ENCODE measurements at regions not wholly inside any gene's neighbourhood (a gene's known extent, or its start where the extent isn't known, plus 50 kb on each side); places are given as distances from the start of the nearest gene placed in this dataset.

DNA sequence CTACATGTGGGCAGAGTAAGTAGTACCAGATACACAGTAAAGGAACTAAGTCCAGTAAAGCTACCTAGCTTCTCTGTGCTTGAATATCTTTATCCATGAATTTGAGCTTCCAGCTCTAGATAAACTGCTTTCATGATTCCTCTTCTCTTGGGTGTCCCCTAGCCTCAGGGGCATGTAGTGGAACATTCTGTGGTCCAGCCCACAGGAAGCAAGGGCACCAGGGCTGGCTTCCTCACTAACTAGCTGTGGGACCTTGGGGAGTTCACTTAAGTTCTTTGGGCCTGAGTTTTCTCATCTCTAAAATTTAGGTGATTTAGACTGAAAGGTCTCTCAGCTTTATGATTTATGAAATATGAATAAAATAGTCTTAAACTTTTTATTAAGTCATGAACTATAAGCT, 185.7 kb downstream of the KATNAL1 start:
- DNase-seq (no peak), ATAC-seq (replicated peaks) (peak; percentile 64)
- Mint-ChIP-seq H3K4me3 (no peak overlapping the region), H3K27me3 (peaks cover 0 to 13% of the 10 kb centered on the region in 2 donors), H3K27ac (no peak overlapping the region), H3K4me1 (ENCODE audit: low read depth in 2 of 2) (peaks cover 25 to 35% of the 10 kb centered on the region in 2 donors), H3K9me3 (no peaks in the 10 kb centered on the region), H3K36me3 (ENCODE audit: insufficient read depth) (no peaks in the 10 kb centered on the region)

DNA sequence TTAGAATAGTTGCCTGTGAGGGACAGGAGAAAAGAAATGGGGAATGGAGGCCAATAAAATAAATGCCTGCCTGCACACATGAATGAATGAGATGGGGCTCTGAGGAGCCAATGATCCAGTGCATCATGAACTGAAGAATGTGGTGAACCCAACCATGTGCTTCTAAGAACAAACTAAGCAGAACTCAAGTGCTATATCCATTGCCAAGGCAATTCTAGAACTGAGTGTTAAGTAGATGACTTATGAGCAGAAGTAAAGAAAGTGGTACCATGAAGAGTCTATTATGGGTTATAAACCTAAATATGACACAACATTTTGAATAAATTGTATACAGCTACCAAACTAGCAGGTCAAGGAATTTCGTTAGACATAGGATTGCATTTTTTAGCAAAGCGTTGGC, 186.1 kb downstream of the KATNAL1 start:
- H3K4me1 Mint-ChIP-seq (ENCODE audit: low read depth in 2 of 2) = peaks cover 25 to 35% of the 10 kb centered on the region in 2 donors
- DNase-seq = no peak
- peaks cover 0 to 13% of the 10 kb centered on the region in 2 donors for H3K27me3 Mint-ChIP-seq
- H3K9me3 Mint-ChIP-seq = no peaks in the 10 kb centered on the region
- H3K4me3 Mint-ChIP-seq = no peak overlapping the region
- H3K27ac Mint-ChIP-seq = no peak overlapping the region
- no peak for ATAC-seq (replicated peaks)
- no peaks in the 10 kb centered on the region for H3K36me3 Mint-ChIP-seq (ENCODE audit: insufficient read depth)

DNA sequence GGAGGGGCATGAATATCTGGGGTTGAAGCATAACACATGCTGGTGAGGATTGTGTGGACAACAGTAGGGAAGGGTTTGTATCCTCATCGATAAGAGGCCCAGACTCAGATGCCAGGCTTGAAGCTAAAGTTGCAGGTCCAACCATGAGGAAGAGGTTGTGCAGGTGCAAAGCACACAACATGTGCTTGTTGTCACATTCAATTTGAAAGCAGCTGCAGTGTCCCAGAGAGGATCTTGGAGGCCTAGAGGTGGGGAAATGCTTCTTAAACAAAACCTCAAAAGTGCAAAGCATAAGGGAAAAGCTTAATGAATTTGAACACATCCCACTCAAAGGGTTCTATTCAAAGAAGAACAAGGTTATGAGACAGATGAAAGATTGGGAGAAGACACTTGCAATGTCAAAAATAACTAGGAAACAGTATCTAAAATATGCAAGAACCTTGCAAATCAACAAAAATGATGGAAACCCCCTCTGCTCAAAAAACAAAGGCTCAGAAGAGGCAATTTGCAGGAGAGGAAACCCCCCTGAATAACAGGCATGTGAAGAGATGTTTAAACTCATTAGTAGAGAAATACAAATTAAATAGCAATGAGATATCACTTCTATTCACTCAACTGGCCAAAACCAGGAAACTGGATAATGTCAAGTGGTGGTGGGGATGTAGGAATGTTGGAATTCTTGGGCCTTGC, 187.1 kb downstream of the KATNAL1 start:
- no peak for ATAC-seq (replicated peaks)
- DNase-seq = no peak
- Mint-ChIP-seq H3K9me3 (no peaks in the 10 kb centered on the region), H3K4me3 (no peak overlapping the region), H3K27ac (no peak overlapping the region), H3K27me3 (peaks cover 0 to 13% of the 10 kb centered on the region in 2 donors), H3K36me3 (ENCODE audit: insufficient read depth) (no peaks in the 10 kb centered on the region), H3K4me1 (ENCODE audit: low read depth in 2 of 2) (peaks cover 25 to 35% of the 10 kb centered on the region in 2 donors)

DNA sequence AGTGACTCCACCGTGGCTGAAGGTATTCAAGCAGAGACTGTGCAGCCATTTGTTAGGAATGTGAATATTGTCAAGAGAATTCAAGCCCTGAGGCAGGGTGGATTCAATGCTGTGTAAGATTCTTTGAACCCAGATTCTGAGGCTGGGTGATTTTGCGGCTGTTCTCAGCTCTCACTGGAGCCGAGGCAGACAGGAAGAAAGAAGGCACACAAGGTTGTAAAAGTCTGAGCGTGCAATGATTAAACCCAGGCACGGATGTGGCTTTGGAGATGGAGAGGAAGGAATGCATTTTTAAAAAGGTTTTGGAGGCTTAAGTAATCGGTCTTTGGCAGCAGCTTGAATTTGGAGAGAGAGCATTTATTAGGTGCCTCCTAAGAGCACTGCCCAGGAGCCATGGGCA, 187.9 kb downstream of the KATNAL1 start:
- H3K4me3 Mint-ChIP-seq = peak overlapping the region in 1 of 2 donors; percentile 38
- DNase-seq (no peak), ATAC-seq (replicated peaks) (no peak)
- peaks cover 29 to 37% of the 10 kb centered on the region in 2 donors for H3K4me1 Mint-ChIP-seq (ENCODE audit: low read depth in 2 of 2)
- H3K27ac Mint-ChIP-seq = no peak overlapping the region
- no peaks in the 10 kb centered on the region for H3K36me3 Mint-ChIP-seq (ENCODE audit: insufficient read depth)
- H3K9me3 Mint-ChIP-seq = no peaks in the 10 kb centered on the region
- peaks cover 0 to 13% of the 10 kb centered on the region in 2 donors for H3K27me3 Mint-ChIP-seq

DNA sequence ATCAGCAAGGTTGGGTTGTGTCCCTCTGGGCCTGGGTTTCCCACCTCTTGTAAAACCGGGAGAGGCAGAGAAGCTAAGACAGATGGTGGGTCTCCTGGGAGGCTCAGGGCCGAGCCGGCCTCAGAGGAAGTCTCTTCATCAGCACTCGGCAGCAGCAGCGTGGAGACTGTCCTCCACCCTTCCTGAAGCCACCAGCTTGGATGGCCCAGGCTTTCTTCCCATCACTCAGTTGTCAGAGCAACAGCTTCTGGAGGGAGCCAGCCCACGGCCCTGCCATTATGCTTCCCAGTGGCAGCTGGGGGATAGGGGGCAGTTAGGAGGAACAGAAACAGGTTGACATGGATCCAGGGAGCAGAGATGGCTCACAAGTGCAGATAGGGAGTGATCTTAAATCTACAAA, 191.0 kb downstream of the KATNAL1 start:
- Mint-ChIP-seq H3K4me1 (ENCODE audit: low read depth in 2 of 2) (peaks cover 26 to 37% of the 10 kb centered on the region in 2 donors), H3K27me3 (peaks cover 0 to 13% of the 10 kb centered on the region in 2 donors), H3K27ac (no peak overlapping the region), H3K4me3 (no peak overlapping the region), H3K9me3 (no peaks in the 10 kb centered on the region), H3K36me3 (ENCODE audit: insufficient read depth) (no peaks in the 10 kb centered on the region)
- ATAC-seq (replicated peaks) = no peak
- DNase-seq = no peak

DNA sequence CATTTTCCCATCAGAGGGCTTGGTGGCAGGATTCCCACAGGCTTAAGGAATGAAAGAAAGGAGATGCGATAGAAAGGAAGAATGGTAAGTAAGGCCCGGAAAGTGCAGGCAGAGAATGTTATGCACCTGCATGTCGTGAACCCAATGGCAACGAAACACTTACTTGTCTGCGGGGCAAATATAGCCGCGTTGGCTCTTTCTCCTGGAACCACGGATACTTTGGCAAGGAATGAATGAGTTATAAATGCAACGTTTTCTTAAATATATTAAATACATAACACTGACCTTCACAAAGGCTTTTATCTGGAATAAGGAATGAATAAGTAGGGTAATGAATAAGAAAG, 192.1 kb downstream of the KATNAL1 start:
- Mint-ChIP-seq H3K4me1 (ENCODE audit: low read depth in 2 of 2) (peaks cover 19 to 30% of the 10 kb centered on the region in 2 donors), H3K36me3 (ENCODE audit: insufficient read depth) (no peaks in the 10 kb centered on the region), H3K27ac (peak overlapping the region in 1 of 2 donors; percentile 82), H3K9me3 (no peaks in the 10 kb centered on the region), H3K4me3 (peak overlapping the region; percentile 64 to 84), H3K27me3 (peaks cover 0 to 13% of the 10 kb centered on the region in 2 donors)
- DNase-seq (no peak), ATAC-seq (replicated peaks) (no peak)

DNA sequence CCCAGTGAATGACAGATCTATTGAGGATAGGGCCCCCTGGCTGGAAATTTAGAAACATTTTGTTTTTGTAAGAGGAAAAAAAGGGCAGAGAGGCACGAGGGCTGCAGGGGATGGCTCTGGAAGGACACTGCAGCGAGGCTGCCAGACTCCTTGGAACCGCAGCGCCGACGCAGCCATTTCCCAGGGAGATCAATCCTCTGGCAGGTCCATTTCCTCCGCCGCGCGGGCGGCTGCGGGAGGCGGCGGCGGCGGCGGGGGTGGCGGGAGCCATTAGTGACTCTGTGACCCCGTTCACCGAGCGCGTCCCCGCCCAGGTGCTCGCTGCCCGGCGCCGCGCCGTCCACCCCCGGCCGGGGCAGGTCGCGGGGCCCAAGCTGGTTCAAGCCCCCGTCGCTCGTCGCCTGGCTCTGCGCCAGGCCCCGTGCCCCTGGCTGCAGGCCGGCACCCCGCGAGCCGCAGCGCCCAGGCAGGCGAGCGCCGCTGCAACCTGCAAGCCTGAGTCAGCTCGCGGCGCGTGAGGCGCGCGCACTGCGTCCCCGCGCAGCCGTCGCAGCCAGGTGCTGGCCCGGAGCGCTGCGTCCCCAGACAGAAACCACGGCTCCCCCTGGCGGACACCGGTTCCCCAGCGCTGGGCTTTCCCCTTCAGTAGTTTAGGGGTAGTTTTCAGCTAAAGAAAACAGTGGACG, 192.6 kb downstream of the KATNAL1 start:
- peak overlapping the region; percentile 76 to 84 for H3K4me3 Mint-ChIP-seq
- peak overlapping the region; percentile 73 to 82 for H3K27ac Mint-ChIP-seq
- no peaks in the 10 kb centered on the region for H3K9me3 Mint-ChIP-seq
- ATAC-seq (replicated peaks) = peak; percentile 94
- peaks cover 0 to 13% of the 10 kb centered on the region in 2 donors for H3K27me3 Mint-ChIP-seq
- H3K36me3 Mint-ChIP-seq (ENCODE audit: insufficient read depth) = no peaks in the 10 kb centered on the region
- peaks cover 17 to 28% of the 10 kb centered on the region in 2 donors for H3K4me1 Mint-ChIP-seq (ENCODE audit: low read depth in 2 of 2)
- peak; percentile 94 to 95 (median 94) for DNase-seq

DNA sequence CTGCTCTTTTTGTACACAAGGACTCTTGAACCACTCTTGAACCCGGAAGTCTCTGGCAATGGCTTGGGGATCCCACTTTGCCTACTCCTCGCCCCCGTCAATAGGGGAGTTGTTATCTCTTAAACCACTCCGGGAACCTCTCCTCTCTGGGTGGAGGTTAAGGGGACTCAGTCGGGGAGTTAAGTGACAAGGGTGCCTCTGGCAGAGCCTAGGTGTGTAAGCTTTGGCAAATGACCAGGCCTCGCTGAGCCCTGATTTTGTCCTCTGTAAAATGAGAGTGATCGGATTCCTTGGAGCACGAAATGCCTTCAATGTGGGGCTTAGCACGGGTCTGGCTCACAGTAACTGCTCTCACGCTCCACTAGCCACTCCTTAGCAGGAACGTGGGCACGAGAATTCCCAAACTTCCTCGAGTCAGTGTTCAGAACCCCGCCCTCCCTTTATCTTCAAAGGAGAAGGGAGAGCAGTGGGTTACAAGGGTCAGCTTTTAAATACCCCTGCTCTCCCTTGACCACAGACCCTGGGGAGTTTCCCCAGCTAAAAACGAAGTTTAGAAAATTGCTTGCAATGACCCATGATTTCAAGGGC, 193.3 kb downstream of the KATNAL1 start:
- Mint-ChIP-seq H3K36me3 (ENCODE audit: insufficient read depth) (no peaks in the 10 kb centered on the region), H3K27me3 (peaks cover 0 to 16% of the 10 kb centered on the region in 2 donors), H3K4me3 (peak overlapping the region; percentile 76 to 84), H3K4me1 (ENCODE audit: low read depth in 2 of 2) (peaks cover 10 to 21% of the 10 kb centered on the region in 2 donors), H3K27ac (peak overlapping the region; percentile 28 to 73), H3K9me3 (no peaks in the 10 kb centered on the region)
- ATAC-seq (replicated peaks) (no peak), DNase-seq (no peak)

DNA sequence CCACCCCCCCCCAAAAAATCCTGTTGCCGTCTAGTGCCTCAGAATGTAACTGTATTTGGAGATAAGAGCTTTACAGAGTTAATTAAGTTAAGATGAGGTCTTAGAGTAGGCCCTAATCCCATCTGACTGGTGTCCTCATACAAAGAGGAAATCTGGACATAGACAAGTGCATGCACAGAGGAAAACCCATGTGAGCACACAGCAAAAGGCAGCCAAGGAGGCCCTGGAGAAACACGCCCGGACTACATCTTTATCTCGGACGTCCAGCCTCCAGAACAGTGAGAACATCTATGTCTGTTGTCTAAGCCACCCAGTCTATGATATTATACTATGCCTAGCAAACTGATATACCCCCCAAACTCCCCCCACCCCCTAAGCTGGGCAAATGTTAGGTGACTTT, 193.8 kb downstream of the KATNAL1 start:
- no peak for ATAC-seq (replicated peaks)
- H3K4me3 Mint-ChIP-seq = peak overlapping the region; percentile 76 to 84
- H3K27me3 Mint-ChIP-seq = peaks cover 0 to 22% of the 10 kb centered on the region in 2 donors
- no peak overlapping the region for H3K27ac Mint-ChIP-seq
- no peak for DNase-seq
- H3K36me3 Mint-ChIP-seq (ENCODE audit: insufficient read depth) = no peaks in the 10 kb centered on the region
- H3K9me3 Mint-ChIP-seq = no peaks in the 10 kb centered on the region
- peaks cover 9 to 20% of the 10 kb centered on the region in 2 donors for H3K4me1 Mint-ChIP-seq (ENCODE audit: low read depth in 2 of 2)

DNA sequence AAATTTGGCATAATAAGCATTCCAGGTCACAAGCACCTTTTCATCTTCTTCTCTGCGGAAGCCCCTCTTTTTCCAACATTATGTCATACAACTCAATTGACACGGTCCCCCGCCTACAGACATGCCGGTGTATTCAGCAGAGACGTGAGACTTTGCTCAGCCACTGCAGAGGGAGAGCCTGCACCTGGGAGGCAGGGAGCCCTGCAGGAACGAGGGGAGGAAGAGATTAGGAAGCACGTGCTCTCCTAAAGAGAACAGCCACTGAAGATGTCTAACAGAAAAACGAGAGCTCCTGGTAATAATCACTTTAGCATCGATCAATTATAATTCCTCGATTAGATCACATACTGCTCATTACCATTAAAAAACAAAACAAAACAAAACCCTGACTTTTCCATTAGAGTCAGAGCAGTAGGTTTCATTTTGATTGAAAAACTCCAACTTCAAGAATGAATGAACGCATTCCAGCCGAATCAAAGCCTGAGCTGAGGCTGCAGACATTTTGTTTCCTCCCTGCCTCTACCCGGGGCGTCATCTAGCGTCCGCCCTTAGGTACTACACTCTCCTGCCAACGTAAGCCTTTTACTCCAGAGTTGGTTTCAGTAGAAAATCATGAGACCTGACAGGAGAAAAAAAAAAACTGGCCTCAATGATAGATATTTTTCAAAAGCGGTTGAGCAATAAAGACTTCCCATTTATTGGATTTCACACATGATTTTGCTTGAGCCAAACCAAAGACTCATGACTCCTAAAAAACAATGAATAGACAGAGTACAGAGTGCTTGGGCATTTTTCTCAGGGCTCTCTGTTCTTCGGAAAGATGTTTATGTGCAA, 194.5 kb downstream of the KATNAL1 start:
- peak; percentile 70 to 76 (median 71) for DNase-seq
- H3K9me3 Mint-ChIP-seq = no peaks in the 10 kb centered on the region
- peak; percentile 60 for ATAC-seq (replicated peaks)
- no peak overlapping the region for H3K27ac Mint-ChIP-seq
- peaks cover 0 to 16% of the 10 kb centered on the region in 2 donors for H3K27me3 Mint-ChIP-seq
- no peaks in the 10 kb centered on the region for H3K36me3 Mint-ChIP-seq (ENCODE audit: insufficient read depth)
- peaks cover 6 to 20% of the 10 kb centered on the region in 2 donors for H3K4me1 Mint-ChIP-seq (ENCODE audit: low read depth in 2 of 2)
- peak overlapping the region; percentile 15 to 60 for H3K4me3 Mint-ChIP-seq

DNA sequence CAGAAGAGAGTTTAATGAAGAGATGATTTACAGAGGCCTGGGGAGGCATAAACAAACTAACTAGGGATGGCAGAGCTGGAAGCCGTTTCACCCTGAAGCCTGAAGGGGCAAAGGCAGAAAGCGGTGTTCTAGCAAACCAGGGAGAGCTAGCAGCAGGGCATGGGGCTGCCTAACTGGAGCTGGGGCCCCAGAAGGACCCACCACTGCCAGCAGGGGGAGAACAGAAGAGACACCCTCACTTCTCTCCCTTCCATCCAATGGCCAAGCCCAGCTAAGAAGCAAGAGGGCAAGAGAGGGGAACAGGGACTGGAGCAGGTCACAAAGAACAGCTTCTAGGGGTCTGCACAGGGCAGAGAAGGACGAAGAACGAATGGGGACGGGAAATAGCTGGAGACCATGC, 195.5 kb downstream of the KATNAL1 start:
- H3K27me3 Mint-ChIP-seq = peaks cover 0 to 9% of the 10 kb centered on the region in 2 donors
- H3K36me3 Mint-ChIP-seq (ENCODE audit: insufficient read depth) = no peaks in the 10 kb centered on the region
- no peak overlapping the region for H3K27ac Mint-ChIP-seq
- DNase-seq (no peak), ATAC-seq (replicated peaks) (no peak)
- peaks cover 6 to 20% of the 10 kb centered on the region in 2 donors for H3K4me1 Mint-ChIP-seq (ENCODE audit: low read depth in 2 of 2)
- H3K9me3 Mint-ChIP-seq = no peaks in the 10 kb centered on the region
- no peak overlapping the region for H3K4me3 Mint-ChIP-seq

DNA sequence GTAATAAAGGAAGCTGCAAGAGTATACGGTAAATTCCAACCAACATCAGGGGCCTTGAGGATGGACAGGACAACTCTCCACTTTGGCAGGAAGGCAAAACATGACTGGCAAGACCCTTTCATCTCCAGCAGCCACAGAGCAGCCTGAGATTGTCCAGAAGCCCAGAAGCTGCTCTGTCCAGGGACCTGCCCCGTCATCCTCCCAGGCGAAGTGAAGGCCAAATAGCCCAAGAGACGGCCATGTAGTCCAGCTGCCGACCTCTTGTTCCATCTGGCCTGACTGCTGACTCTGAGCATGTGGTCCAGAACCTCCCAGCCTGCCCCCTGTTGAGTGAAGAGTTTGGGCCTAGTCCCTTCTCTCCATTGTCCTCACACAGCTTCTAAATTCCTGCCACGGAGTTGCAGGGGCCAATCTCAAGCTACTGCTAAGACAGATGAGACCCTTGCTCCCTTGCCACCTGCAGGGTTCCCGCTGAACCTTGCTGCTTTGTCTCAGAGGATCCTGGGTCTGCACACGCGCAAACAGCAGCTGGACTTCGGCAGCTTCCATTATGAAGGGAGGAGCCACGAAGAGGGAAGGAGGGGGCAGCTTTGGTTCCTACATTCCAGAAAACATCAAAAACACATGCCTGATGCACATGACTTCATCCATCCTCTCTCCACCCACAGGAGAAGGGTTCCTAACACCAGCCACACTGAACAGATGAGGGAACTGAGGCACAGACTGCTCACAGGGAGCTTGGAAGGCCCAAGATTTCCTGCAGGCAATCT, 196.9 kb downstream of the KATNAL1 start:
- Mint-ChIP-seq H3K36me3 (ENCODE audit: insufficient read depth) (no peaks in the 10 kb centered on the region), H3K27ac (no peak overlapping the region), H3K4me1 (ENCODE audit: low read depth in 2 of 2) (peaks cover 6 to 20% of the 10 kb centered on the region in 2 donors), H3K27me3 (peaks cover 0 to 10% of the 10 kb centered on the region in 2 donors), H3K9me3 (no peaks in the 10 kb centered on the region), H3K4me3 (no peak overlapping the region)
- DNase-seq (no peak), ATAC-seq (replicated peaks) (no peak)
